ENCODE measurements at regions not wholly inside any gene's neighbourhood (a gene's known extent, or its start where the extent isn't known, plus 50 kb on each side); places are given as distances from the start of the nearest gene placed in this dataset.
"Not testable (repeated sequence)": the region's sequence is repeated elsewhere in the genome, so short reads cannot be mapped to it uniquely, and the experiment has no call there.

DNA sequence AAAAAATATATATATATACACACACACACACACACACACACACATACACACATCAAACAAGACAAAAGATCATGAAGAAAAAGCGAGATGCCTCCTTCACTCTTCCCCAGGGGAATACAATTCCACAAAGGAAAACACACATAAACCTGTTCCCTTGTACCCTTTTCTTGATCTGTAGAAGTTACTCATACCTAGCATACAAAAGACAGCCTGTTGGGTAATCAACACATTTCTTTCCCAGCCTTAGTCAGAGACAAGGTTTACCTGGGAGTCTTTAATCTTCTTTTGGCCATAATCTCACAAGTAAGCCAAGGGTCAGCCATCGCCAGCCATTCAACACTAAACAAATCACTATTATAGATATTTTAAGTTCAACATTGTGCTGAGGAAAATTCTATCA, 407.0 kb downstream of the SUCLG1 start:
- no peak for DNase-seq (ENCODE audit: low read depth in 3 of 3)

DNA sequence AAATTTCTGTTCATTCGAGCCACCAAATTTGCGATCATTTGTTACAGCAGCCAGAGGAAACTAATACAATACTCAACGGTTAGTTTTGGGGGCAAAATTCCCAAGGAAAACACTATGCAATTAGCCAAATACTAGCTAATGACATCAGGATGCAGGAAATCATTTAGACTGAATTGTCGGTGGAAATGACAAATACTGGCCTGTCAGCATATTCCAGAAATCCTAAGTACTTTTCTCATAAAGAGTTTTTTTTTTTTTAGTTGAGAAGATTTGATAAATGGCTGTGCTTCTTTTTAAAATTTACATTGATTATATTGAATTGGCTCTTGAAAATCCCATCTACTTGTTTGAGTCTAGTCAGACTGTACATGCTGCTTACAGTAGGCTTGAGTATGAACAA, 410.1 kb downstream of the SUCLG1 start:
- DNase-seq (ENCODE audit: low read depth in 3 of 3): no peak

DNA sequence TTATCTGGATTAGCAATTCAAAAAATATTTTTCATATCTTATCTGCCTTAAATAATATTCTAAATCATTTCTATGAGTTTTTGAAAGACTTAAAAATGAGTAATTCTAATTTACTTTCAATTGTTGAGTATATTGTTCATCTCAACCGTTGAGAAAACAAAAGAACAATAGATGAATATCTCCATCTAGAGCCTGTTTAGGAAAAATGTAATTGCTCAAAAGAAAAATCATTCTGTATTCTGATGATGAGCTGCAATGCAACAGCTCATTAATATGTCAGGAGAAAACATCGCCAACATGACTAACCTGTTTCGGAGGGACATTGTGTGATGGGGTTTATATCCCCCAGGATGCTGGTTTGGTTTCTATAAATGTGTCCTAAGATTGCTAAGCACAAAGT, 417.6 kb downstream of the SUCLG1 start:
- DNase-seq (ENCODE audit: low read depth in 3 of 3): no peak

DNA sequence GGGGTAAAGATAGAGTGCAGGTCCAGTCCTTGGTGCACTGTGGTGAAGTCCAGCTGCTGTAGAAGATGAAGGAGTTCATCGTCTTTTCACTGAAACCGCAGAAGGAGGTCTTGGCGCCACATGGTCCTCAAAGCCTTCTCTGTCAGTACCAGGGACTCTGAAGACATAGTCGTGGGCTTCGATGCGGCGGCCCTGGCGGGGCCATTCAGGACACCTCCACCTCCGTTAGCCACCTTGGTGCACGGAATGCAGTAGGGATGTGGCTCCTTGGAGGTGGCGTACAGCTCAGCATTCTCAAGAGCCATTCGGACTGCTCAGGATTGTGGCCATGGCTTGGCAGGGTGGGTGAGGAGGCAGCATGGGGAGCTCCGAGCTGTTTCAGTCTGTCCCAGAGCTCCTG, 418.8 kb downstream of the SUCLG1 start:
- DNase-seq (ENCODE audit: low read depth in 3 of 3): no peak

DNA sequence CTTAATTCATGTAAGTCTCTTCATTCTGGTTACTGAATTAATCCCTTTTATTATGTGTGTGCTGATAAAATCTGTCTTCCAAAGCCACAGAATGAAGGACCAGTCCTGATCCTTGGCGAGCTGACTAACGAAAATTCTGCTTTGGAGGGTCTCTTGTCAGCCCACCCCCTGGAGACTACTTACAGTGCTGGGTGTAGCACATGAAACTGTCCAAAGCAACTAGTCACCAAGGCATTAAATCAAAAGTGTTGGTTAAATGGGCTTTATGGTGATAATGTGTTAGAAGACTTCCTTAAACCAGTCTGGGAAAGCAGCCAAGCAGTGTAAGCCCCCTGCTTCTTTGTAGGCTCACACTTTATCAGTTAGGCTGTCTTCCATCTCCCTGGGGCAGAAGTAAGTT, 420.2 kb downstream of the SUCLG1 start:
- DNase-seq (ENCODE audit: low read depth in 3 of 3): no peak

DNA sequence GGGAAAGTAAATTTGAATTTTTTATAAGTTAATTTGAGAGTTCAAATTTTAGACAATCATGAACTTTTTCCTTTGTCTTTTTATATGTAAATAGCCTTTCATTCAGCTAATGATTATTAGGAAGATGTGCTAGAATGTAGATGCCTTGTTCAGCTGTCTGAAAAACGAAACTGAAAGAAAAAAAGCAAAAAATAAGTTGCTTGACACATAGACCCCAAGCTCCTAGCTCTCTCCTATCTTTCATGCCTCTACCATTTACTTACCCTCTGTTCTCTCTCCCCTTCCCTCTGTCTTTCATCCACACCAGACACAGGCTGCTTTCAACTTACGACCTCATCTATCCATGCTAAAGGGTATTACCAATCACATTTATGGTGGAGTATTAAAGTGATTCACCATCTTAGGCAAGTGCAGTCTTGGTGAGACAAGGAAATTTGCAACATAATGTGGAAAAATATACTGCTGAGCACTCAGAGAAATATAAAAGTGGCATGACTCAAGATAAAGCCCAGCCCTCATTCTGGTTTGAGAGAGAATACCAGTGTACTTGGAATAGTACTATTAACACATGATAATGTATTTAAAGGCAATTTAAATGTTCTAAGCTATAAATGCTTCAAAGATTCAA, 425.6 kb downstream of the SUCLG1 start:
- DNase-seq (ENCODE audit: low read depth in 3 of 3): no peak

DNA sequence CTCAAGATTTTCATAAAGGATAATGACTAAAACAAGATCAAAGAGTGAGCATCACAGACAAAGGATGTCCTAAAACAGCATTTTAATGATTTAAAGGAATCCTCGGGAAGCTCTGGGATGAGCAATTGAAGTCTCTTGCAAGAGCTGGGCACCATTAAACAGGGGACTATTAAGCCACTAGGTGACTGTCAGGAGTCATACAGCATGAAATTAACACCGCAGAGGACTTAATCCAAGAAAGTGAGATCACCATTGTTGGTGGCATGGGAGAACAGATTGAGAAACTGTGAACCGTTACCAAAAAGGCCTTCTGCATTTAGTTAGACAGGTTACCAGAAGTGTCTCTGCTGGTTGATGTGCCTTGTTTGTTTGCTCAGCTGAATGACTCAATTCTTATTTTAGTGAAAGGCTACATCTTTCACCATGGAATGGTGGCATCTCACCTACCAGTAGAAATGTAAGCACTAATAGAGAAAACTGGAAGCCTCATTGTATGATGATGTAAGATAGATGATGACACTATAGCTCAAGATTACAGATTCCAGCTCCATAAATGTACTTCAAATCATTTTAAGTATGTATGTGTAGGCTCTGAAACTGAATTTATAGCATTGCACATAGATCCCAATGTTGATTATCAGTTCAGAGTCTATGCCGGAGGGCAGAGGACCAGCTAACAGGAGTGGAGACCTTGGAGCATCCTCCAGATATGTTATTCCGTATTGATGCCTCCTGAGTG, 427.6 kb downstream of the SUCLG1 start:
- no peak for DNase-seq (ENCODE audit: low read depth in 3 of 3)

DNA sequence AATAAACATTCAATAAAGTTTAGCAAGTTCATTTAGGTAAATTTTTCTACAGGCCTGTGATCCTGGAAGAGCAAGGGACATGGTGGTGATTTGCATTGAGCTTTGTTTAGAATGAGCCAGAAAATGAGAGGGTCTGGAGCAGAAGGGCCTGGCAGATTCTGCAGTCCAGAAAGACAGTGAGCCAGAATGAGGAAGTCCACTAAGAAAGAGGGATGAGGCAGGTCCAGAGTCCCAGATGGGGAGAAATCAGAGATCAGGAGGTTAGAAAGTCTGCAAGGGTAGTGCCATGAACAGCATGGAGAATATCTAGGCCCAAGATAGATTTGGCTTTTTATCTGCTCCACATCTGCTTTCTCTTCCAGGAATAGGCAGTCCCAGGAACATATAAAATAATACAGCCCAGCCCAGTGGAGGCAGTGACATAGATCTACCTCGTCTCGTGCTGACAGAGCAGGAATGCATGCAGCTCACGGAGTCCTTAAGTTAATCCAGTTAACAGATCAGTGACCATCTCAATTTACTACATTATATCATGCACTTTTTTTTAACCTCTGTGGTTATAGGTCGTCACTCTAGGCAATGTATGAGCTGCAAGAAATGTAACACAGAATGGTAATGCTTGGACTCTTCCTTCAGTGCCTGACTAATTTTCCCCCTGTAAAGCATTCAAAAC, 429.0 kb downstream of the SUCLG1 start:
- DNase-seq (ENCODE audit: low read depth in 3 of 3): no peak

DNA sequence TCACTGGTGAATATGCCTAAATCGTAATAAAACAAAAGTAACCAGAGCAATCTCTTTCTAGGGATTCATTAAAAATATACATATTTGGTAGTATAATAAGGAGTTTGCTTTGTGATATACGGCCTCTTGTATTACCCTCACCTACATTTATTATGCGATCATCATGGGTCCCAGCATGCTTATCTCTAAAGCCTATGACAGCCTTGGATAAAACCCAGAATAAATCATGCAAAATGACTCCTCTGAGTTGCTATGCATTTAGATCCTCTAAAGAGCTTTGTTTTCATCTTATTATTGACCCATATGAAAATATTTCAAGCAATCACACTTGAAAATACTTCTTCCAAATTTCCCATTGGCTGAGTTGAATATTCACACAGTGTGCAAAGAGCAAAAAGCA, 432.3 kb downstream of the SUCLG1 start:
- no peak for DNase-seq (ENCODE audit: low read depth in 3 of 3)

DNA sequence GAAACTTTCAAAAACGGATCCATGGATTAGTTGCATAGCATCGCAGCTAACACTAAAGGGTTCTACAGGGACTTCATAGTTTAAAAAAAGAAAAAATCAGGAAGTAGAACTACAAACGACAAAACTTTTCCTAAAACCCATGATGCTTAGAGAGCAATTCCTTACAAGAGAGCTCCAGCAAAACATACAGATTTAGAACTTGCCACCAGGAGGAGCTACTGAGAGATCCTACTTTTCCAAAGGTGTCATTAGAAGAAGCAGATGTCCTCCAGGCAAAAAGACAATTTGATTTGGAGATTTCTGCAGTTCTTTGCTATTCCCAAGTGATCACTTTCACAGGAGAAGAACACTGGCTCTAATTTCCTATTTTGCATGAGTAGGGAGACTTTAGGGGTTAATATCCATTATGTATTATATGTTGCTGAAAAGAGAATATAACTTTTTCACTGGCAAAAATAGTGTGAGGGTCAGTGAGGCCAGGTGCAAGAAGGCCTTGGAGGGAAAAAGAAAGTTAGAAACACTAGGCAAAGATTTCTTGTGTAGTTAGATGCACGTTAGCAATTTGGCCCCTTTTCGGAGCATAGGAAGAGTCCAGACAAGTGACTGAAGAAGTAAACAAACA, 436.2 kb downstream of the SUCLG1 start:
- no peak for DNase-seq (ENCODE audit: low read depth in 3 of 3)

DNA sequence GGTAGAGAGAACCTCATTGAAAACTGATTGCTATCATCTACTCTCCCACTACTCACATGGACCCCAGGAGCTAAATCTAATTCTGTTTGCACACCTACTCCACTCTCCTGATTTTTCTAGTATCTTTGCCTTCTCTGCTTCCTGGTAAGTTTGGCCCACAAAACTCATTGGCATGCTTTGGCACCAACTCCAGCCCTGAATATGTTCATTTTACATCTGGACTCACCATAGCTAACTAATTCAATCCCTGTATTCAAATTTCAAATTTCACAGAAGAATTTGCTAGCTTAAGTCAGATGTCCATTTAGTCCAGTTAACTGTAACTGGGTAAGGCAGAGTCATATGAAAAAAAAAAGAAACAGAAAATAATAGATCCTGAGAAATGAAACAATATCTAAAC, 442.1 kb downstream of the SUCLG1 start:
- DNase-seq (ENCODE audit: low read depth in 3 of 3): no peak

DNA sequence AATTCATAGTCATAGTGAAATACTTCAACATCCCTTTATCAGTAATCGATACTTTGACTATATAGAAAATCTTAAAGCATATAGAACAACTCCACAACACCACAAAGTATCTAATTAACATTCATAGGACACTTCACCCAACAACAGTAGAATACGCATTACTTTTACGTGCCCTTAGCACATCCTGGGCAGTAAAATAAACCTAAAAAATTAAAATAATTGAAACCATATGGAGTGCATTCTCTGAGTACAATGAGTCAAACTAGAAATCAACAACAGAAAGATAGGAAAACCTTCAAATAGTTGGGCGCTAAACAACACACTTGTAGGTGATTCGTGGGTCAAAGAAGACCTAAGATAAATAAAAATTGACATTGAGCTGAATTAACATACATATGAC, 442.9 kb downstream of the SUCLG1 start:
- DNase-seq (ENCODE audit: low read depth in 3 of 3): no peak

DNA sequence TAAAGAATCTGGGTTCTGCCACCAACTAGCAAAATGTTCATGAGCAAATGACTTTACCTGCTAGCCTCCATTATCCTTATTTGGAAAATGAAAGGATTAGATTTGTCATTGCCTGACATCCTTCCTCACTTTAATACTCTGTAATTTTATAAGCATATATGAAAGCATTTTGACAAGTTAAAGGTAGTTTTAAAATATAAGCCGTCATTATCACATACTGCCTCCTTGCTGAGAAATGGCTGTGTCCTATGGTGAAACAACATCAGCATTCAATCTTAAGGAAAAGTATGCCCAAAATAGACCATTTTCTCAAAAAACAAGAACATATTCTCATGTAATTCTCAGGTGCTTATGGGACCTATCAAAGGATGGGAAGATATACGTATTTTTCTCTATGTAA, 461.2 kb downstream of the SUCLG1 start:
- no peak for DNase-seq (ENCODE audit: low read depth in 3 of 3)

DNA sequence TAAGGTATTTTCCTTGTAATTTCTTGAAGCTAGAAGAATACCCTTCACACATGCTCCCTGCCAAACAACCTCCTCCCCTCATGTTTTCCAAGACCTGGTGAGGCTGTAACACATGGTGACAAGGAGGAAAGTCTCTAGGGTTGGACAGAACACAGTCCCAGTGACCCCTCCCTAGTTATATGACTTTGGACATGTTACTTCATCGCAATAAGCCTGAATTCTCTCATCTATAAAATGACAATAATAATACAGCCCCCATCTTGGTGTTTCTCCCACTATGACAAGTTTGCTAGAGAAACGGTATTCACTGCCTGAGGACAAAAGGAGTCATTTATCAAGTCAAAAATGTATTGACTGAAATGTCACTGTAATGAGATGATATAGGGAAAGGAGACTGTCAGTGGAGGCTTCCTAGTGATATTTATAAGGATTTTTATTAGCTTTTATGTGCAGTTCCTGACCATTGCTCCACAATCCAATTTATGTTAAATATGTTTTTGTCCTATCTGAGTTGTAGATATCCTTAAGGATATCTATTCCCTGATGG, 464.4 kb downstream of the SUCLG1 start:
- DNase-seq (ENCODE audit: low read depth in 3 of 3): no peak

DNA sequence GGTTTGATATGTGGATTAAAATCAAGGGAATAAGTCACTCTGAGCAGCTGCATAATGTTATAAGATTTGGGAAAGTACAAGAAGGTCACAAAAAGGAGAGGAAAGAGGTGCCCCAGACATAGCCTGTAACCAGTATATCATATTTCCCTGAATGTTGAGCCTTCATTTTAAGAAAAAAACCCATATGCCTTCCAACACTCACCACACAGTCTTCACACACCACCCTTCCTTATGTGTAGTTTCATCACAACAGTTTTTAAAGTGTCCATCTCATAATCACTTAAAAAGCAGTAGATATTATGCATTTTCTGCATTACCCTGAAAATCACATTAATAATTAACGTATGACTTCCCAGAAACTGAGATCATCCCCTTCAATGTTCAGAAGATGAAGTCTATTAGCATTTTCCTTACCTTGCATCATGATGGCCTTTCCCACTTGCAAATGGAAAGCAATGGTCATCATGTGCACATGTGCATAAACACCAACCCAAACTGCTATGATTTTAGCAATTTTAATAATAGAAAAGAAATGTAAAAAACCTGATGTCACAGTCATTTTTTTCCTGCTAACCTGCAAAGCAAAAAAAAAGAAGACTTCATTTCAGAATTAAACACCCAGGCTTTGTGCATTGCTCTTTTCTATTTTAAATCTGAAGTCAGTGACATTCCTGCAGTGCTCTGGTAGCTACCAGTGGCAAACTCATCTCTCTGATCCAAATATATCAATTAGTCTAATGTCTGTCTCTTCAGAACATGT, 465.0 kb downstream of the SUCLG1 start:
- no peak for DNase-seq (ENCODE audit: low read depth in 3 of 3)

DNA sequence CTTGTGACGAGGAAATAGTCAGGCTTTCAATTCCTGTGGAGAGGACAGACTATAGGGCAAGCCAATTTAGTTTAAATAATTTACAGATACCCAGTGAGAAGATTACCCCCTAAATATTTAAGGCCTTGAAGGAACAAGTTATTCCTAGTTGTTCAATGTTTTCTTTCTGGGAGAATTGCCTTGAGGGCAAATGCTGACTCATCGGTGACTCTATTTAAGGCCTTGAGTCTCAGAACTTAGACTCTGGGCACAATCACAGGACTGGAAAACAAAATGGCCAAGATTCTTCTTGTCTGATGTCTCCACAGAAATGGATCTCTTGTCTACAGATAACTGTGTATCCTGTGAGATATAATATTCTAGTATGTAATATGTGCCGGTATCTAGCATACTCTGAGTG, 467.1 kb downstream of the SUCLG1 start:
- DNase-seq (ENCODE audit: low read depth in 3 of 3): no peak

DNA sequence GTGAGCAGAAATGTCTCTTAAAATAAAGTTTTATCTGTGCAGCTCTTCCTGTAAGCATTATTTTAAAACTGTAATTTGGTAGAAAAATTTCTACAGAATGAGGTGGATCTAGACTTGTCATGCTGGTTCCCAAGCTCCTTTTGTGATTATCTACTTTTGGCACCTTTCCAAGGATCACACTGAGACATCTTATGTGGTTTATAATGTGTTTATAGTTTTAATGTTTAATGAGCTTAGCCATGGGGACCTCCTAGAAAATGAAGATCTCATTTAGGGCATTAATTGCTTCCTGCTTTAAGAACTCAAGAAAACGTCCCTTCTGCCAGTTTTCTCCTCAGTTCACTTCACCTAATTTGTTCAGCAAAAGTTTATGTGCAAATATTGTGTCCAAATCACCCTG, 468.4 kb downstream of the SUCLG1 start:
- DNase-seq (ENCODE audit: low read depth in 3 of 3): no peak

DNA sequence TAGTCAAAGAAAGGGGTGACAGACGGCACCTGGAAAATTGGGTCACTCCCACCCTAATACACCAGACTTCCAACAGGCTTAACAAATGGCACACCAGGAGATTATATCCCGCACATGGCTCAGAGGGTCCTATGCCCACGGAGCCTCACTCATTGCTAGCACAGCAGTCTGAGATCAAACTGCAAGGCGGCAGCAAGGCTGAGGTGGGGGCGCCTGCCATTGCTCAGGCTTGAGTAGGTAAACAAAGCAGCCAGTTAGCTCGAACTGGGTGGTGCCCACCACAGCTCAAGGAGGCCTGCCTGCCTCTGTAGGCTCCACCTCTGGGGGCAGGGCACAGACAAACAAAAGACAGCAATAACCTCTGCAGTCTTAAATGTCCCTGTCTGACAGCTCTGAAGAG, 482.5 kb downstream of the SUCLG1 start:
- DNase-seq (ENCODE audit: low read depth in 3 of 3): not testable (repeated sequence)

DNA sequence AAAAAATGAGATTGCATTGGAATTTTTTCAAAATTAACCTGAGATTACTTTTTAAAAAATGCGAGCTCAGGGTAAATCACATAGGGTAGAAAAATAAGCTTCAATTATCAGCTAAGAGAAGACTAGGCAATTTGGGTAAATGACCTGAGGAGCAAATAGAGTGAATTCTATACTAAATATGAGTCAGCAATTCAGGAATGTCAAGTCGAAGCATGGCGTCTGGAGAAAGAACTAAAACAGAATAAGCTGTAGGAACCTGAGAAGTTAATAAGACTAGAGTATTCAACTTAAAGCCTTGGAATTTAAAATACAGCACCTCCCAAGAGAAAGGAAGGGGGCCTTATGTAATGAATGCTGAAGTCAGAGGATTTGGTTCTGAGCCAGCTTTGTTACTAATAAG, 487.0 kb downstream of the SUCLG1 start:
- DNase-seq (ENCODE audit: low read depth in 3 of 3): no peak

DNA sequence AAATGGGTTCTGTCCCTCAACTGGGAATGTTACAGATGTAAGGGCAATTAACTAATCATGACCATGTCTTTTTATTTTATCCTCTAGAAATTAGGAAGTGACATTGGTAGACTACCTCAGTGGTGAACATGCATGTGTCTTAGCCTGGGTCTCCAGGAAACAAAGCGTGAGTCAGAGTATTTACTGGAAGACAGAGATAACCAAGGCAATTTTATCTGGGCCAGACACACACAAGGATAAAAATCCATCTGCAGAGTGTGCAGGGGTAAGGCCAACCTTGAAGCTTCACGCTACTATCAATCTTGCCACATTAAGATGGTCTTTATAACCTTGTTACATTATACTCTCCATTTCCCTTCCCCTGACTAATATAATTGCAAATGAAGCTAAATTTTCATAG, 487.5 kb downstream of the SUCLG1 start:
- DNase-seq (ENCODE audit: low read depth in 3 of 3): no peak

DNA sequence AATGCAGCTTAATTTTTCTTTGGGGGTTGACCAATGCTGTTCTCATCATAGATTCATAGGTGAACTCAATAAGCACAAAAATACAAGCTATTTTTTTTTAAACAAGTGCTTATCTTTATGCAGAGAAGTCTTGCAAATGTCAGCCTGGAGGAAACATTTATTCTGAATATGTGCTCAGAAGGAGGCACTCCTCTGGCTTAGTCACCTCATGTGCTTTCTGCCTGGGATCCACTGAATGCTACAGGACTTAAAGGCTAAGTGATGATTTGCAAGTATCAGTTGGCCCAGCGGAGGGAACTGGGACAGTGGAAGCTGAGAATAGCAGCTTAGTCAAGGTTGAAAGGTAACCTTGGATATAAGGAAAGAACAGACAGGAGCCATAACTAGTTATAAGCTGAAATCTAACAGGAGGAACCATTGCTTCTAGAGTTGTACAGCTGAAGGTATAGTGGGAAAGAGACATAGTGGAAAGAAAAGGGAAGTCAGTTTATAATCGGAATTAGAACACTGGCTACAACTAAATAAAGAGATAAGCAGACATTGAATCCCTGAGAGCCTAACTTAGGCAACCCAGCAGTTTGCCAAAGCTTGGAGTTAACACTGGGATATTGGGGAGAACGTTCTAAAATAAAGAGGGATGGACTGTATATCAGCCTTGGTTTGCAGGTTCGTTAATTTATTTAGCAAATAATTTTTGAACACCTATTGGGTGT, 488.7 kb downstream of the SUCLG1 start:
- no peak for DNase-seq (ENCODE audit: low read depth in 3 of 3)

Data from stimulated activated CD4-positive, alpha-beta T cell treated with anti-CD3 and anti-CD28 coated beads, TNF-alpha, amount 100 ng/mL, for 4 hours (primary cell).